GM12878 (cell line): ENCODE measurements at regions not wholly inside any gene's neighbourhood (a gene's known extent, or its start where the extent isn't known, plus 50 kb on each side); places are given as distances from the start of the nearest gene placed in this dataset.
A peak's percentile ranks its signal among the peaks of the same experiment; 100 is the strongest.

Source experiments
- ATF3 ChIP-seq: IDR thresholded peaks from 2 replicates; pipeline ENCODE4 v1.6.1; 2011; ENCODE audit warnings: low read depth, mild to moderate bottlenecking, low read length, moderate library complexity, borderline replicate concordance; ENCODE audit errors: extremely low read depth
- BHLHE40 ChIP-seq, 2 experiments: fragments of 450-650 bp in 1 of 2; IDR thresholded peaks; 2 replicates each; pipeline ENCODE4 v1.6.1; 2011 to 2017; ENCODE audit warnings: low read depth in 2 of 2, borderline replicate concordance in 1 of 2, improper control_type of control experiment in 1 of 2, low read length in 1 of 2, mild to moderate bottlenecking in 1 of 2
- CEBPB ChIP-seq, 2 experiments: fragments of 150-350 bp in 1 of 2; IDR thresholded peaks; 2 replicates each; pipeline ENCODE4 v1.6.1; 2012 to 2014; ENCODE audit warnings: low read depth in 2 of 2, low read length in 2 of 2, borderline replicate concordance in 1 of 2, inconsistent platforms in 1 of 2
- CHD2 ChIP-seq: IDR thresholded peaks from 2 replicates; pipeline ENCODE4 v1.6.1; 2011; ENCODE audit warnings: low read depth, low read length, improper control_type of control experiment, borderline replicate concordance
- CUX1 ChIP-seq: IDR thresholded peaks from 2 replicates; pipeline ENCODE4 v1.6.1; 2012; ENCODE audit warnings: improper control_type of control experiment, low read depth, low read length; ENCODE audit not compliant: insufficient replicate concordance
- ELK1 ChIP-seq: IDR thresholded peaks from 2 replicates; pipeline ENCODE4 v1.6.1; 2012; ENCODE audit warnings: low read depth, low read length, improper control_type of control experiment
- ETV6 ChIP-seq, 2 experiments: fragments of 450-650 bp in 1 of 2; IDR thresholded peaks in 1 of 2; conservative IDR thresholded peaks in 1 of 2; 2 replicates each; pipeline ENCODE4 v1.6.1; 2014; ENCODE audit warnings: antibody characterized with exemption in 1 of 2, borderline replicate concordance in 1 of 2, low read depth in 1 of 2, mild to moderate bottlenecking in 1 of 2, moderate library complexity in 1 of 2
- HCFC1 ChIP-seq: fragments of 150-350 bp; IDR thresholded peaks from 2 replicates; pipeline ENCODE4 v1.6.1; 2014; ENCODE audit warnings: low read length
- JUNB ChIP-seq: IDR thresholded peaks from 2 replicates; pipeline ENCODE4 v1.6.1; 2016; ENCODE audit warnings: antibody characterized with exemption, mild to moderate bottlenecking
- MYC ChIP-seq: IDR thresholded peaks from 2 replicates; pipeline ENCODE4 v1.6.1; 2011; ENCODE audit warnings: mild to moderate bottlenecking, low read length, moderate library complexity, inconsistent platforms; ENCODE audit not compliant: insufficient read depth, insufficient replicate concordance, insufficient read length, severe bottlenecking
- NFIC ChIP-seq: IDR thresholded peaks from 2 replicates; pipeline ENCODE4 v1.6.1; 2012; ENCODE audit warnings: low read depth, mild to moderate bottlenecking, inconsistent platforms, low read length, moderate library complexity
- NR2C1 ChIP-seq: fragments of 450-650 bp; IDR thresholded peaks from 2 replicates; pipeline ENCODE4 v1.6.1; 2017; ENCODE audit warnings: antibody characterized with exemption, mild to moderate bottlenecking, moderate library complexity
- POU2F2 ChIP-seq: IDR thresholded peaks from 3 replicates; pipeline ENCODE4 v1.6.1; 2011; ENCODE audit warnings: low read depth, mild to moderate bottlenecking, low read length, borderline replicate concordance
- RELA ChIP-seq: fragments of 450-650 bp; IDR thresholded peaks from 2 replicates; pipeline ENCODE4 v1.8.0; 2014; ENCODE audit warnings: borderline replicate concordance; ENCODE audit not compliant: partially characterized antibody
- RUNX3 ChIP-seq: IDR thresholded peaks from 2 replicates; pipeline ENCODE4 v1.6.1; 2012; ENCODE audit warnings: low read length, inconsistent platforms
- SREBF1 ChIP-seq: IDR thresholded peaks from 2 replicates; pipeline ENCODE4 v1.6.1; 2012; ENCODE audit warnings: mild to moderate bottlenecking, low read length
- SRF ChIP-seq, 2 experiments: IDR thresholded peaks; 2 replicates each; pipeline ENCODE4 v1.6.1; 2011; ENCODE audit warnings: low read depth in 2 of 2, low read length in 2 of 2, mild to moderate bottlenecking in 1 of 2, moderate library complexity in 1 of 2
- SUZ12 ChIP-seq: fragments of 200-600 bp; sonication (generic); IDR thresholded peaks from one replicate; pipeline ENCODE4 v1.6.1; 2018; ENCODE audit warnings: antibody characterized with exemption, mild to moderate bottlenecking; ENCODE audit not compliant: unreplicated experiment
- TAF1 ChIP-seq: IDR thresholded peaks from 2 replicates; pipeline ENCODE4 v1.6.1; 2011; ENCODE audit warnings: mild to moderate bottlenecking, low read depth, low read length, borderline replicate concordance
- TBL1XR1 ChIP-seq: IDR thresholded peaks from 2 replicates; pipeline ENCODE4 v1.6.1; 2012; ENCODE audit warnings: low read depth, low read length, improper control_type of control experiment
- ZNF384 ChIP-seq: IDR thresholded peaks from 2 replicates; pipeline ENCODE4 v1.6.1; 2012; ENCODE audit warnings: low read depth, mild to moderate bottlenecking, low read length, improper control_type of control experiment, borderline replicate concordance
- ZZZ3 ChIP-seq: IDR thresholded peaks from 2 replicates; pipeline ENCODE4 v1.6.1; 2011; ENCODE audit warnings: low read depth; ENCODE audit not compliant: control insufficient read depth, insufficient read length

- TF ChIP-seq SUZ12 = no peak
- TF ChIP-seq HCFC1 = no peak
- no peak for TF ChIP-seq BHLHE40 (IDR thresholded peaks at IDR 0.05; ENCODE audit: borderline replicate concordance in 1 of 2, low read depth in 2 of 2, low read length in 1 of 2)
- TF ChIP-seq CHD2 = no peak
- TF ChIP-seq RELA = no peak
- TF ChIP-seq TBL1XR1 = no peak
- TF ChIP-seq MYC = no peak
- TF ChIP-seq ZZZ3 = no peak
- TF ChIP-seq ETV6 (conservative IDR thresholded peaks at IDR 0.05 in 1 of 2, IDR thresholded peaks at IDR 0.05 in 1 of 2; ENCODE audit: borderline replicate concordance in 1 of 2, low read depth in 1 of 2) = no peak; a peak in 1 of 4 replicates
- TF ChIP-seq ATF3 = no peak
- peak; percentile 48 for TF ChIP-seq ZNF384
- peak in 1 of 2 experiments; percentile 90; a peak in 1 of 4 replicates for TF ChIP-seq CEBPB (IDR thresholded peaks at IDR 0.05; ENCODE audit: borderline replicate concordance in 1 of 2, low read depth in 2 of 2, low read length in 2 of 2)
- no peak for TF ChIP-seq ELK1
- peak; percentile 64; the same call in 1 of the 2 replicates for TF ChIP-seq NFIC
- TF ChIP-seq SRF (IDR thresholded peaks at IDR 0.05; ENCODE audit: low read depth in 2 of 2, low read length in 2 of 2) = peak in 1 of 2 experiments; percentile 33; a peak in 1 of 4 replicates
- peak; percentile 28; the same call in 1 of the 2 replicates for TF ChIP-seq TAF1
- TF ChIP-seq CUX1 = no peak
- TF ChIP-seq RUNX3 = peak; percentile 85; the same call in 1 of the 2 replicates
- no peak; the same call in 2 of the 3 replicates for TF ChIP-seq POU2F2
- TF ChIP-seq SREBF1 = no peak
- 0 out of 2 replicates have a peak, but pooled peaks have one; percentile 37 for TF ChIP-seq NR2C1
- peak; percentile 56; the same call in 1 of the 2 replicates for TF ChIP-seq JUNB
These were observed 133.8 kb upstream of the NUDT4 start (continued) for GRCh38 chr12:93243689-93244513.
